ENCODE measurements at regions not wholly inside any gene's neighbourhood (a gene's known extent, or its start where the extent isn't known, plus 50 kb on each side); places are given as distances from the start of the nearest gene placed in this dataset.

GRCh38 chr7:81611805-81612204 is 158.0 kb downstream of the HGF start:
- ChIA-PET CTCF (no interaction called here), POLR2A (no interaction called here)
- Mint-ChIP-seq H3K27me3 (ENCODE audit: low read depth) (no peaks in the 10 kb centered on the region), H3K4me3 (no peak overlapping the region), H3K9me3 (no peaks in the 10 kb centered on the region), H3K4me1 (no peaks in the 10 kb centered on the region), H3K27ac (no peak overlapping the region), H3K36me3 (no peaks in the 10 kb centered on the region)
- TF ChIP-seq ATF3 (CRISPR knock-in tag; conservative IDR thresholded peaks at IDR 0.05) (no peak), RORB (CRISPR knock-in tag; IDR thresholded peaks at IDR 0.05) (no peak), TEAD4 (CRISPR knock-in tag; IDR thresholded peaks at IDR 0.05) (no peak), ZNF532 (CRISPR knock-in tag; IDR thresholded peaks at IDR 0.05; ENCODE audit: borderline replicate concordance) (no peak), ZBTB43 (CRISPR knock-in tag; IDR thresholded peaks at IDR 0.05) (no peak)
- no peak for DNase-seq (ENCODE audit: low spot score)
- ATAC-seq: no peak

GRCh38 chr7:81611040-81611439 is 158.8 kb downstream of the HGF start:
- POLR2A ChIA-PET: no interaction called here
- H3K4me1 Mint-ChIP-seq: no peaks in the 10 kb centered on the region
- DNase-seq (ENCODE audit: low spot score): peak; percentile 29
- peak; percentile 79 for ATAC-seq
- no peaks in the 10 kb centered on the region for H3K9me3 Mint-ChIP-seq
- no peak overlapping the region for H3K27ac Mint-ChIP-seq
- H3K36me3 Mint-ChIP-seq: no peaks in the 10 kb centered on the region
- TF ChIP-seq ZBTB21 (CRISPR knock-in tag; IDR thresholded peaks at IDR 0.05; ENCODE audit: borderline replicate concordance): no peak
- TF ChIP-seq AFF4 (CRISPR knock-in tag; IDR thresholded peaks at IDR 0.05; ENCODE audit: borderline replicate concordance): no peak
- TF ChIP-seq GABPB1 (CRISPR knock-in tag; IDR thresholded peaks at IDR 0.05): no peak
- no peak for TF ChIP-seq RORB (CRISPR knock-in tag; IDR thresholded peaks at IDR 0.05)
- no peak for TF ChIP-seq EMX1 (CRISPR knock-in tag; IDR thresholded peaks at IDR 0.05)
- TF ChIP-seq FOXP1 (CRISPR knock-in tag; IDR thresholded peaks at IDR 0.05; ENCODE audit: borderline replicate concordance): no peak
- TF ChIP-seq ZNF396 (CRISPR knock-in tag; IDR thresholded peaks at IDR 0.05; ENCODE audit: borderline replicate concordance): no peak
- TF ChIP-seq ZNF121 (CRISPR knock-in tag; IDR thresholded peaks at IDR 0.05): no peak
- TF ChIP-seq KAT7 (CRISPR knock-in tag; IDR thresholded peaks at IDR 0.05; ENCODE audit: borderline replicate concordance): no peak
- no peak for TF ChIP-seq NR3C1 (CRISPR knock-in tag; conservative IDR thresholded peaks at IDR 0.05; ENCODE audit: low read depth)
- TF ChIP-seq SMAD3 (CRISPR knock-in tag; IDR thresholded peaks at IDR 0.05; ENCODE audit: borderline replicate concordance): no peak
- TF ChIP-seq PRDM15 (CRISPR knock-in tag; IDR thresholded peaks at IDR 0.05): no peak
- TF ChIP-seq NR1H2 (CRISPR knock-in tag; IDR thresholded peaks at IDR 0.05): no peak
- H3K27me3 Mint-ChIP-seq (ENCODE audit: low read depth): no peaks in the 10 kb centered on the region
- CTCF ChIA-PET: no interaction called here
- H3K4me3 Mint-ChIP-seq: no peak overlapping the region
